NCI-H226 (cell line): ENCODE measurements at regions not wholly inside any gene's neighbourhood (a gene's known extent, or its start where the extent isn't known, plus 50 kb on each side); places are given as distances from the start of the nearest gene placed in this dataset.

ENCODE experiments used
- DNase-seq: peaks from one replicate; pipeline ENCODE4 v3.0.0-alpha.2; 2015

DNA sequence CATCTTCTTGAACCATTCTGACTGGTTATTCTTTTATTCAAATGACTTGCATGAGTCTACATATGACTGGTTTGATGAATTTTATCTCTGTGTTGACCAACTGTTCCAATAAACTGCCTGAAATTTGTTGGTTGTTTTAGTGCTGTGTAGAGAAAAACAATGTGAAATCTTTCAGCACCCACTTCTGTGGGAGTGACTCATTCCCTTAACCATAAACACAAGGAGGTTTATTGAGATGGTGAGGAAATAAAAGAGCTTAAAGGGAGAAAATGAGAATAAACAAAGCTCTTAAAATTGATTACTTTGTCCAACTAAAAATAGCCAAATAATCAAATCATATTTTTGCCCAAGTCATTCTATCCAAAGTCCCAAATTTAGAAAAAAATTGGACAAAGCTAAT, 341.1 kb downstream of the TGFB2 start:
- DNase-seq: no peak

DNA sequence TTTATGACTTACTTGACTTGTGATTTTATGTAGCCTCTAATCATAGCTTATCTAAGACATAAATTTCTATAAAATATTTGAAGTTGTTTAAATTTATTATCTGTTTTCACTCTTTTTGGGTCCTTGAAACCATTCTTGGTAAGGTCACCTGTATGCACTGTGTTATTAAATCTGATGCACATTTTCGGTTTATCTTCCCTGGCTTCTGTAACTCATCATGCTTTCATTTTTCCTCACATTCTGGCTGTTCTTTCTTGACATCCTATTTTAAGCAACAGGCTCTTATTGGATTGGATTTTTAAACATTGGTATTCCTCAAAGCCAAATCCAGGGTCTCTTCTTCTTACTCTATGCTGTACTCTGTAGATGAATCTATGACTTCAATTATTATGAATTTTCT, 341.6 kb downstream of the TGFB2 start:
- DNase-seq: no peak

DNA sequence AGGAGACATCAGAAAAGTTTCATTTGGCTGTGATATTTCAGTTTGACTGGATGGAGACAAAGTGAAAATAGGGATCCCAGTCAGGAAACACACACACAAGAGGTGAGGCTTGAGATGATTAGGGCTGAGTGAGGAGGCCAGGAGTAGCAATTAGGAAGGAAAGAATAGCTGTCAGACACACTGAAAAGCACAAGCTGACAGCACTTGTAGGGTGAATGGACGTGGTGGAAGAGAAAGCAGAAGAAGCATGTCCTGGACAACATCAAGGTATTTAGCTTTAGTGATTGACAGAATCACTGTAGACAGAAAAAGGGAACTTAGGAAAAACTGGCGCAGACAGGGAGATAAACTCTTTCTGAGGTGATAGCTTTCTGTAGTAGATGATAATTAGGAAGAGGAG, 347.7 kb downstream of the TGFB2 start:
- DNase-seq: no peak

DNA sequence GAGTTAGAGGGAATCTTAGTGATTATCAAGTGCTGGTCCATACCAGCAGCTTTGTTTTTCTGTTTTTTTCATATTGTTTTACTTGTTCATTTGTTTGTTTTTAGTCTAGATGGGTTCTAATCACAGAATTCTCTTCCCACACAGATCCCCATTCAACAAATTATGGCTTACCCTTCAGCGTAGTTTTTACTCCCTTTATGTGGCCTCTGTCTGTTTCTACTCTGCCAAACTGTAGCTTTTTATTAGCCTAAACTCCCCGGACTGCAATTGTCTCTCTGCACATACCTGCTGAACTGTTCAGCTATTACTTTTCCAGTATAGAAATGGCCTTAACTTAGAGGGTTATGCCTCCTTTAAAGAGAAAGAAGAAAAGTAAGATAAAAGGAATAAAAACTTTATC, 348.5 kb downstream of the TGFB2 start:
- DNase-seq: no peak

DNA sequence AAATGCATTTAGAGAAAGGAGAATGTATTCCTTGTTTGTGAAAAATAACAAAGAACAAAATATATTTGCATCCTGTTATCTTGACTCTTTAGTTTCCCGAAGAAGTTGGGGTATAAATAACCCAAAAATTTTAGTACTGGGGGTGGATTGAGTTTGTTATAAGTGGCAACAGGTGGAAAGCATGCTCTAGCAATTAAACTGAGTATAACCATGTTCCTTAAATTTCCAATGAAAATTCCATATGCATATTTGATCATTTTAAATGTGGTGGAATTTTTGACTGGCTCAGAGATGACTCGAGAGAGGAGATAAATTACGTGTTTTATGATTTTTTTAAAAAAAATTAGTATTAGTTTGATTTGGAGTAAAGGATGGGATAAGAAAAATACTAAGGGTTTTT, 348.9 kb downstream of the TGFB2 start:
- no peak for DNase-seq

DNA sequence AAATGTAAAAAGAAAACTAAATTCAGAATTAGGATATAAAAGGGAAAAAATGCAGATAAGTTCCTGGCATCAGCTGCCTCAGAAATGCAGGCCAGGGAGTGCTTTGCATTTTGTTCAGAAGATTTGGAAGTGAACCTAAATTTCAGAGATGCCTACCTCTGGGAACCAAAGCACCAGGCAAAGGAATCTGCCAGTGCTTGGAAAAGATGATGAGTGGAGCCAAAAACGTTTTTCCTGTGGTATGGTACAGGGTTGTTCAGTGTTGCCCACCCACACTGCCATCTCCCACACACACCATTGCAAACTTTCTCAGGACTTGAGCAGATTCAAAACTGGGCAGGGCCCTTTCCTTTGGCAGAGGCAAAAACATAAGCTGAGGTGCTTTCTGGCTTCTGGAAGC, 349.5 kb downstream of the TGFB2 start:
- no peak for DNase-seq

DNA sequence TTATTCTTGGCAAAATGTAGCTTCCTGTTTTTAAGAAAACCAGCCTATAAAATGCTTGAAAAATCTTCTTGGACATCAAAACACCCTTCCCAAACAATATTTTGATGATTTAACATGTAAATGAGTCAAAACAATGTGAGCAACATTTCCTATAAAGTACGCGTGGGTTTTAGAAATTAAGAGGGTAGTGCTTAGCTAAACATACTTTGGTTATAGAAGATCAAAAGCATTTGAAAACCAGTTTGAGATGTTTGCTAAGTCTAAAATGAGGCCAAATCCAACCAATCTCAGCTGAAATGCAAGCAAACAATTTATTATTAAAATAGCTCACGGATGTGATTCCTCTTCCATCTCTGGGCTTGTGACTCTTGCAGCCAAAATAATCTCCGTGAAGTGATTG, 350.4 kb downstream of the TGFB2 start:
- no peak for DNase-seq

DNA sequence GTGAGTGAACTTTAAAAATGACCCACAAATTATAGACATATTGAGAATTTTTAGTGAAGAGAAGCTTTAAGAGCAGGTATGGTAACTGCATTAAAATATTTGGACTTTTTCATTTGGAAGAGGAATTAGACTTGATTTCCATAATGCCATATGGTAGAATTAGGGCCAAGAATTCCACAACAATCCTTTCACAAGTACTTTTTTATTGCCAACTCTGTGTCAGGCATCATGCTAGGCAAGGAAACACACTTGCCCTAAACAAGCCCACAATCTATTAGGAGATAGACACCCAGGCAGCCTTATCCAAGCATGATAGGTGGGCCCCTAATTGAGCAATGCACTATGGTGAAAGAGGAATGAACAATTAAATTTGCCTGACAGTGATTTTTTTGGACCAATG, 353.0 kb downstream of the TGFB2 start:
- no peak for DNase-seq

DNA sequence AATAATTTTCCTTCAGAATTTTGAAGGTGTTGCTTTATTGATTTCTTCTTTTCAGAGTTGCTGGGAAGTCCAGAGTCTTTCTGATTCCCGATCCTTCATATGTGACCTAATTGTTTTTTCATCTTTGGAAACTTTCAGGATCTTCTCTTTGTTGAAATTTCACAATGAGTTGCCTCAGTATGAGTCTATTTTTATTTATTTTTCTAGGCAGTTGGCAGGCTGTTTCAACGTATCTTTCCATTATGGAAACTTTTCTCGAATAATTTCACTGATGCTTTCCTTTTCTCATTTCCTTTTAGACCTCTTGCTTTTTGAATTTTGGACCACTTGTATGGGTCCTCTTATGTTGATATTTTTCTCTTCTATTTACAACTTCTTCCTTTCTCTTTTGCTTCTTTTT, 354.3 kb downstream of the TGFB2 start:
- no peak for DNase-seq

DNA sequence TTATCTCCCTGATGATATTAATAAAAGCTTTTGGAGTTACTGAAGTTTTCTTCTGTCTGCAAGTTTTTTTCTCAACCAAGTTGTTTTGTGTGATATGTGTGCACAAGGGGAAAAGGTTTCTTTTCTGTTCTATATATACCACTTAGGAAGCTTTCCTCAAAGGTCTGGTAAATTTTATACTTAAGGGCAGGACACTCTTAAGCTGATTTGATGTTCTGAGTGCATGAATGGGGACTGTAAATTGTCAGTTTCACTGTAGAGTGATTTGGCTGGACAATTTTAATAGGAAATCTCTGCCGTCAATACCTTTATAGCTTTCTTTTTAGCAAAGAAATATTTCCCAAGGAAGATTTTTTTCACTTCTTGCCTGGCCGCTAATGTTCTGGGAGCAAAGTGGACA, 354.7 kb downstream of the TGFB2 start:
- no peak for DNase-seq

DNA sequence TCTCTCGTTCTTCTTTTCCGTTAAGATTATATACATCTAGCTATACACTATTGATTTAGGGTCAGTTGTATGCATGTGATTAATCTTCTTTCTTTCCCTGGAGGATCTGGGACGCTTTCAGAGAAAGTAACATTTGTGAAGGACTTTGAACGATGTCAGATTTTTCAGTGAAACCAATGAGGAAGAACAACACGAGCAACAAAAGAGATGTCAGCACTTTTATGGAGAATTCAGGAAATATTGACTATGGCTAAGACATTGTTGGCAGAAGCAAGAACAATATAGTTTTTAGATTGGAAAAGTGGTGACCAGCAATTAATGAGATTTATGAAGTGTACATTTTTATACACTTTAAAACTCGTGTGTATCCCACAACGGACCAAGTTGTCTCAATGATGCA, 355.5 kb downstream of the TGFB2 start:
- no peak for DNase-seq

DNA sequence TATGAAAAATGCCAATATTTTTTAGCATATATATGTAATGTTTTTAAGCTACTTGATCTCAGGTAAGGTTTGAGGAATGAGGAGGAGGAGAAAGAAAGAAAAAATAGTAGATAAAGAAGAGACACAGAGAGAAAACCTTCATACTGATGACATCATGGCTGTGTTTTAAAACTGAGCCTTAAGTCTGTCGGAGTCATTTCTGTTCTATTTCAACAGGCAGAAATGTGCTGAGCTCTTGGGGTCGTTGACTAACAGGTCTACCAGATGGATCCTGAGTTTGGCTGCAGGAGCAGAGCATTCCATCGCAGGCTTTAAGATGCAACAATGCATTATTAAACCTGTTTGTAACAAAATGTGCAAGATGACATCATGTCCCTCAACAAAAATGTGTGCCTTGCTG, 356.0 kb downstream of the TGFB2 start:
- DNase-seq: no peak

DNA sequence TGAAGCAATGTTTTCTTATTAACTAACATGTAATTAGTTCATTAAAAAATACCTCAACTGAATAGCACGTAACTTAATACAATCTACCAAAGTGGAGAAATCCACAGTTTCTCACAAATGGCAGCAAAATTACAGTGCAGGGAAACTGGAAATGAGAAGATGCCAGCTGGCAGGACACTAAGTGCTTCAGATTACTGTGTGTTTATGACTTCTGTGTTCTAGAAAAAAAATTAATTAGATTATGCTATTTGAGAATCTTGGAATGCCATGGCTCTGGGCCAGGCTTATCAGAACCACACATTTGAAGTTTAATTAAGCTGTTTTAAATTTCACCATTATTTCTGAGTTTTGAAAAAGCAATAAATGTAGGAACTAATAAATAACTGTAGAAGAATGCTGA, 357.6 kb downstream of the TGFB2 start:
- DNase-seq: no peak

DNA sequence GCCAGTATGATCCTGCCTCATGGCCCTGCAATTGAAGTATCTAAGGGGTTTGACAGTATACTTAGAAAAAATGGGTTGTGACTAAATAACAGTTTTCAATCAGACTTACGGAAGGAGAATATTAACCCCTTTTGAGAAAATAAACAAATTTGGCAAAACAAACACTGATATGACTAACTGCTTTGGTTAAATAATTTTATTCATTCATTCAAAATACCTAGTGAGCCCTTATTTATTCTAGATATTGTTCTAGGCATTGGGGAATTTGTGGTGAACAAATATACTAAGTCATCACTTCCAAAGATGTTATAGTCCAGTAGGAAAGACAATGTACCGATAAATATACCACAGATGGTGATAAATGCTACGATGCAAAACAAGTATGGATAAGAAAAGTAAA, 358.7 kb downstream of the TGFB2 start:
- no peak for DNase-seq

DNA sequence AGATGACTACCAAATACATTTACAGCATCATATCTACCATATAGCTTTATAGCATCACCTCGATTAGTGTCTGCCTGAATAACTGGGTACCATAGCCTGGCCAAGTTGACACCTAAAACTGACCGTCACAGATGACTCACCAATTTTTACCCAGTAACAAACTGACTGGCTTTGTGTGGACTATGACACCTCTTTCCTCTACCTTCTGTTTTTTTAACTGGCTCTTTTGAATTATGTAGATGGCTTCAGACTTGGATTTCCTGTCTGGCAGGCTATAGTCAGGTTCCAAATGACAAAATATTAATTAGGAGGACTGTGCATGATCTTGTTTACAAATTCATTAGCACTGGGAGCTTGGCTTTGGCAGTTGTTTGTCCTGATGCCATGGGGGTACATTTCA, 360.3 kb downstream of the TGFB2 start:
- no peak for DNase-seq

DNA sequence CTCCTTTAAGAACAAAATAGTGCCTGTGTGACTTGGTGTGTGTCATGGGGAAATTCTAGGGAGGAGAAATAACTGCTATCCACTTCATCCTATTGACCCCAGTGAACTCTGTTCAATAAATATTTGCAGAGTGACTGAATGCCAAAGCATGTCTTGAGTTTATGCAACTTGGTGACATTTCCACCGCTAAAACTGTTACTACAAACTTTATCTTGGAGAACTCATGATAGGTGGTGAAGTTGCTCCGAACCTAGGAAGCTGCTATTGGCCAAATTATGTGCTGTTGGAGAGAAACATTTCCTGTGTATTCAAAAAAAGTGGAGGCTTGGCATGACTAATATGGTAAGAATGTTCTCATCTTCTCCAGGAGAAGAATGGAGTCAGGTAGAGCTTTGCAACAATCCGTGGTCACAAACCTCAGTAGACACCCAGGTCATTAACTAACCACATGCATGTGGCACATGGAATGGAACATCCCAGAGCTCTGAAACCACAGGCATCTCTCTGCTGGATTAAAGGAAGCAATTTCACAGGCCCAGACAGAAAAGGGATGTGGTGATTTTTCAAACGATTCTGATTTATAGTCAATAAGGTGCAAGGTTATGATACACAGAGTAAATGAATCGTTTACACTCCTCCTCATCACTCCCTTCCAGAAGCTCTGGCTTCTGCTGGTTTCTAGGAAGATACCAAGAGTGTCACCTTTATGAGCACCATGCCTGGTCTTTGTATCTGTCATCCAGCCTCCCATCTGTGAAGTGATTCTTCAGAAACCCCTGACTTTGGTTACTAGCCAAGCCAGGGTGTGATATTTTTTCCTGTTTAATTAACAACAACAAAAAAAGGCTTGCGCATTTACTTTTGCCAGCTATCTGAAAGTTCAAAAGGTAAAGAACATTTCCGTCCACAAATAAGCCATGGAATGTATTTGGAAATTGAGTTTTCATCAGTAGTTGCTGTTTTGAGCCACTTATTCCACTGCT, 361.1 kb downstream of the TGFB2 start:
- peak; percentile 91 for DNase-seq

DNA sequence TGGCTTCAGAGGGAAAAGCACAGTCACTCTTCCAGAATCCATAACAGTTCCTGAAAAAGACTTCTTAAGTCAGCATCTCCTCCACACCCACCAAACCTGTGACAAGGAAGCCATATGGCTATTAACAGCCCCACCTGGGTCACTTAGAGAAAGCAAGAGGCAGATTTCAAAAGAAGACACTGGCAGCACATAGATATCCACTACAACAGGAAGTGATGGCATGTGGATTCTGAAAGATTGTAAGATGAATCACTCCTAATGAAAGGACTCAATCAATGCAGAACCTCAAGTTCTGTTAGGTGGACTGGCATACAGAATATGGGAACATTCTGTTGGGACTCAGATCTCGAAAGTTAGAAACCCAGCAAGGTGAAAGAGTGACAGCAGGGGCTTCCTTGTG, 365.9 kb downstream of the TGFB2 start:
- DNase-seq: no peak

DNA sequence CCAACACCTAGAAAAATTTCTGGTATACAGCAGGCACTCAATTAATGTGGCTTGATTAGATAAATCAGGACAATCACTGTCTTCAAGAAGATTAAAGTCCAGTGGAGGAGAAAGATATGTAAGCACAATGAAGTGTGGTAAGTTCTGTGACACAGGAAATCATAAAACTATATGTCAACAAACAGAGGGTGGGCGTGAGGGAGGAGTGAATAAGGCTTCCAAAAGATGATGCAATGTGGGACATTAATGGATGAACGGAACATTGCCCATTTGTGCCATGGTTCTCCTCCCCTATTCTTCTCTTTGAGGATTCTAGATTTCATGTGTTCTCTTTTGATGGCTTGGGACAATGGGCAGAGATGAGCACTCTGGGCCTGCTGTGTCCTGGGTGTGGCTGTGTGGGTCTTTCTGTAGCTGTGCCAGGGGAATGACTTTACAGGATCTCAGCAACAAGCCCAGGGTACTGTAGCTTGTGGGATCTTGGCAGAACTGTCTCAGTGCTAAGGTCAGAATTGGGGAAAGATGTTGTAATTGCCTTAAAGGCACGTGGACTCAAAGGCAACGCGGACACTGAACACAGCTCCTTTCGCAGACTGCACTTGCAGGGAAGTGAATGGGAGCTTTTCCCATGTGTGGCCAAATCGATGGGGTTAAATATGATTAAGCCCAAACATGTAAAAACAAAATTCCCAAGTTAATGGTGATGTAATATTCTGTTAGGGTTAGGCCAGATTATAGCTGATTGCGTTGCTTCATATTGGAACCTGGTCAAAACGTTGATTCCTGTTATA, 366.9 kb downstream of the TGFB2 start:
- DNase-seq: no peak

DNA sequence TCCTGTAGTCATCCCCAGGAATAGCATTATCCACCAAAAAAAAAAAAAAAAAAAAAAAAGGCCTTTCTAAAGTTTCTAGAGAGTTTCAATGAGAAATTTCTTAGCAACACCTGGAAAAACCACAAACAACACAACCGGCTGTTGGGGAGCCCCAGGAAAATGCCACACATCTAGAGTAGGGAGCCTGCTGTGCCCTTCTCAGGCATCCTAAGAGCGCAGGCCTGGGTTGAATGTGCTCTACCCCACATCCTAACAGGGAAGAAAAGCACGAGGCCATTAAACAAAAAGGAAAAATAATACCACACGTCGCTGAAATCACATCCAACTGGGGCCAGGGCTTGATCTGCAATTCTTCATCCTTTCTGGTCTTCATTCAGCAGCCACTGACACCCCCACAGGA, 367.5 kb downstream of the TGFB2 start:
- no peak for DNase-seq

DNA sequence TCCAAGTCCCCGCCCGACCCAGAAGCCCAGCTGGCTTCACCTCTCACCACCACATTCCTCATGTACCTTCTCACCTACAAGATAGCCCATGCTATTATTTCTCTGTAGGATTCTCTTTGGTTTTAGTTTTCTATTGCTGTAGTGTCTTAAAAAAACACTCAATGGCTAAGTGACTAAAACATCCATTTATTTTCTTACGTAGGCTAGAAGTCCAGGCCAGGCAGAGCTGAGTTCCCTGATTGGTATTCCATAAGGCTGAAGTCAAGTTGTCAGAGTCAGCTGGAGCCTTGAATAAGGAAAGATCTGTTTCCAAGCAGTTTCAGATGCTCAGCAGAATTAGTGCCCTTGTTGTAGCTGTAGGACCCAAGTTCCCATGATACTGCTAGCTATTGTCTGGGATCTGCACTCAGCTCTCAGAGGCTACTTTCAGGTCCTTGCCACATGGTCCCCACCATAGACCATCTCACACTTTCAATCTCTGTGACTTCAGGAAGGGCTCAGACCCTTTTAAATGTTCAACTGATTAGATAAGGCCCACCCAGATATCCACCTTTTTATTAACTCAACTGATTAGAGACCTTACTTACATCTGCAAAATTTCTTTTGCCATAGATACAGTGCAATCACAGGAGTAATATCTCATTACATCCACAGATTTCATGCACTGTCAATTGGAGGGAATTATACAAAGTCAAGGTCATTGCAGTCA, 371.0 kb downstream of the TGFB2 start:
- no peak for DNase-seq

DNA sequence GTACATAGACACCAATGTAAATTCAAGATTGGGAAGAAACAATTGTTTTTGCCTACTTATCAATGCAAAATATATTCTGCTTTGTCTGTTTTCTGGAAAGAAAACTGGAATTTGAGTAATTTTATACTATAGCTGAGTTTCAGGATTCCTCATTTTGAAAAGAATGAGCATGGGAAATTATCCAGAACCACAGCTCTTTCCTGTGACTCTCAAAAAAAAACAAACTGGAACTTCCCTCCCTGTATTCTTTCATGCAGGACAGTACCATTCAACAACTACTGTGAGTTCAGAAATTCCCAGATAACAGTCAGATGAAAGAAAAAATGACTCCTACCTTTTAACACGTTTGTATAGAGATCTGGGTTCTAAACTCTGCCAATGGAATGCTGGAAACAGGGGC, 372.4 kb downstream of the TGFB2 start:
- DNase-seq: no peak

DNA sequence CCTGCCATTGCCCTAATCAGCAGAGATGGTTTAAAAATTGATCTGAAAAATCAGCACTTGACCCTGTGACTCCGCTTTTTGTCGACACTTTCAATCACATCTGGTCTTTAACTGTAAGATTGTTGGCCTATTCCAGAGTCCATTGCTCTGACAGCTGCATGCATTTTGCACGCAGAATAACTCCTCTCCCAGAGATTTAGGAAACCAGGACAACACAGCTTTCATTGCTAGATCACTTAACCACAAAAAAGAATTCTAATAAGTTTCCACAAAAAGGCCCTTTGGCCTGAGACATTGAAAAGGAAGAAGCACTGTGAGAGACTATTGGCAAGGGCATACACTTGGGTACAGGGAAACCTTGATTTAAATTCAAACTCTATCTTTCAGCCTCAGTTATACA, 373.1 kb downstream of the TGFB2 start:
- DNase-seq: no peak

DNA sequence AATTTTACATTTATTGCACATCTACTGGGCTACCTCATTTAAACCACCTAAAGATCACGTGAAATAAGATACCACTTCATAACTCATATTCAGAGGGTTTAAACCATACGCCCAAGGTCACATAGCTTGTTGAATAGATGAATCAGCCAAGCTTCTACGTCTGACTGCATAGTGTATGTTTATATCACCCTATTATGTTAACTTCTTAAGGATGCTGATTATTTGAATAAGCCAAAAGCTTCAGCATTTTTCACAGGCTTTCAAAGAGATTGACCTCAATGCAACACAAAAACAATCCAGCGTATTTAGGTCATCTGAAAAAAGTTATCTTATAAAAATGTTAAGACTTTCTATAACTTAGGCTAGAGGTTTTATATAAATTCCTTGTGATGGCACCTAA, 373.8 kb downstream of the TGFB2 start:
- DNase-seq: no peak
